Mammary epithelial cell (primary cell): ENCODE measurements at regions not wholly inside any gene's neighbourhood (a gene's known extent, or its start where the extent isn't known, plus 50 kb on each side); places are given as distances from the start of the nearest gene placed in this dataset.

Source experiments
- CTCF ChIP-seq, 2 donors: IDR thresholded peaks in 1 of 2; conservative IDR thresholded peaks in 1 of 2; 2 replicates each; pipeline ENCODE4 v1.5.1; 2011 to 2012; ENCODE audit warnings: inconsistent platforms in 2 of 2, low read length in 2 of 2, mild to moderate bottlenecking in 2 of 2, control low read depth in 1 of 2, low read depth in 1 of 2; ENCODE audit not compliant: insufficient read depth in 1 of 2; ENCODE audit errors: extremely low read depth in 1 of 2
- EZH2 ChIP-seq: IDR thresholded peaks from 2 replicates; pipeline ENCODE4 v1.6.1; 2012; ENCODE audit warnings: low read length, inconsistent platforms, borderline replicate concordance

GRCh38 chr2:163185160-163185559 lies 346.6 kb upstream of the KCNH7 start:
- TF ChIP-seq EZH2 (no peak), CTCF (conservative IDR thresholded peaks at IDR 0.05 in 1 of 2, IDR thresholded peaks at IDR 0.05 in 1 of 2; ENCODE audit: extremely low read depth in 1 of 2, insufficient read depth in 1 of 2, low read depth in 1 of 2, low read length in 2 of 2) (no peak)
